ENCODE measurements at regions not wholly inside any gene's neighbourhood (a gene's known extent, or its start where the extent isn't known, plus 50 kb on each side); places are given as distances from the start of the nearest gene placed in this dataset.
"Not testable (repeated sequence)": the region's sequence is repeated elsewhere in the genome, so short reads cannot be mapped to it uniquely, and the experiment has no call there.

DNA sequence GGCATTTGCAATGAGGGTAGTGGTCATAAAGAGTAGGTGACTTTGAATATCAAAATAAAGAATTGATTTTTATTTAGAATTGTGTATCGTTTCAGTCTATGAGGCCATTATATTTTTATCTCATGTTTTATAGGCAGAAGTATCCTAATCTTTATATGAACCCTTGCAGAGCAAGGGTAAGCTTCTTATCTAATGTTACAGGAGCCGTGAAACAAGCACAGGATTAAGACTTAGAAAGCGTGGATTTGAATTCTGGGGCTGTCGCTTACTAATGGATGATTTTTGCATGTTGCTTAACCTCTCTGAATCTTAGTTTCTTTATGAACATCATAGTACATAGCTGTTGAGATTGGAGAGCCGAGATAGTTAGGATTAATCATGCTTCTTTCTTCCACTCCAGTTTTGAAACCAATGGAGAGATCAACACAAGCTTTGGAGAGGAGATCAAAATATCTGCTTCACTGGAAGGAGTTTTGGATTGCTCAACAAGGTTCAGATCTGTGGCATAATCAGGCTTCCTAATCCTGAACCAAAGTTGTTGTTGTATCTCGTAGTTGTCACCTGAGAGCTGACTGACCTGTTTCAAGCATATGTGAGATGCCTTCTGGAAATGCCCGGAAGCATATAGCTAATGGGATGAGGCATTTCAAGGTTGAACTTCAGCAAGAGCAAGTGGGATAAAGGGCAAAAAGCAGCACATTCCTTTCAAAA is 166.9 kb upstream of the GK2 start:
- no peak overlapping the region for H3K4me2 ChIP-seq (ENCODE audit: insufficient read depth, low read length)
- no peak overlapping the region for H3K4me3 ChIP-seq (ENCODE audit: low read depth in 1 of 2, low read length in 2 of 2)
- H2AFZ ChIP-seq (ENCODE audit: low read depth, low read length), result no peak overlapping the region
- H4K20me1 ChIP-seq (ENCODE audit: insufficient read depth, low read length), result no peaks in the 10 kb centered on the region
- no peak overlapping the region for H3K27ac ChIP-seq (ENCODE audit: low read length)
- no peaks in the 10 kb centered on the region for H3K9me3 ChIP-seq (ENCODE audit: insufficient read depth, low read length, severe bottlenecking)
- no peak overlapping the region for H3K9ac ChIP-seq (ENCODE audit: low read depth, low read length)
- H3K27me3 ChIP-seq (ENCODE audit: insufficient read depth, low read length, poor library complexity), result no peaks in the 10 kb centered on the region
- TF ChIP-seq, protein P1, sequence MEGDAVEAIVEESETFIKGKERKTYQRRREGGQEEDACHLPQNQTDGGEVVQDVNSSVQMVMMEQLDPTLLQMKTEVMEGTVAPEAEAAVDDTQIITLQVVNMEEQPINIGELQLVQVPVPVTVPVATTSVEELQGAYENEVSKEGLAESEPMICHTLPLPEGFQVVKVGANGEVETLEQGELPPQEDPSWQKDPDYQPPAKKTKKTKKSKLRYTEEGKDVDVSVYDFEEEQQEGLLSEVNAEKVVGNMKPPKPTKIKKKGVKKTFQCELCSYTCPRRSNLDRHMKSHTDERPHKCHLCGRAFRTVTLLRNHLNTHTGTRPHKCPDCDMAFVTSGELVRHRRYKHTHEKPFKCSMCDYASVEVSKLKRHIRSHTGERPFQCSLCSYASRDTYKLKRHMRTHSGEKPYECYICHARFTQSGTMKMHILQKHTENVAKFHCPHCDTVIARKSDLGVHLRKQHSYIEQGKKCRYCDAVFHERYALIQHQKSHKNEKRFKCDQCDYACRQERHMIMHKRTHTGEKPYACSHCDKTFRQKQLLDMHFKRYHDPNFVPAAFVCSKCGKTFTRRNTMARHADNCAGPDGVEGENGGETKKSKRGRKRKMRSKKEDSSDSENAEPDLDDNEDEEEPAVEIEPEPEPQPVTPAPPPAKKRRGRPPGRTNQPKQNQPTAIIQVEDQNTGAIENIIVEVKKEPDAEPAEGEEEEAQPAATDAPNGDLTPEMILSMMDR (IDR thresholded peaks at IDR 0.05; ENCODE audit: borderline replicate concordance, extremely low read depth, low read length, poor library complexity, severe bottlenecking), result no peak
- no peak for TF ChIP-seq EZH2 (IDR thresholded peaks at IDR 0.05; ENCODE audit: borderline replicate concordance, low read depth, low read length, severe bottlenecking)
- H3K36me3 ChIP-seq (ENCODE audit: insufficient read depth, low read length), result no peaks in the 10 kb centered on the region
- no peak for DNase-seq
- no peak for ATAC-seq (ENCODE audit: insufficient read depth, low read depth)
- no peaks in the 10 kb centered on the region for H3K79me2 ChIP-seq (ENCODE audit: insufficient read depth, low read length)
- H3K4me1 ChIP-seq (ENCODE audit: insufficient read depth, low read length), result no peaks in the 10 kb centered on the region

DNA sequence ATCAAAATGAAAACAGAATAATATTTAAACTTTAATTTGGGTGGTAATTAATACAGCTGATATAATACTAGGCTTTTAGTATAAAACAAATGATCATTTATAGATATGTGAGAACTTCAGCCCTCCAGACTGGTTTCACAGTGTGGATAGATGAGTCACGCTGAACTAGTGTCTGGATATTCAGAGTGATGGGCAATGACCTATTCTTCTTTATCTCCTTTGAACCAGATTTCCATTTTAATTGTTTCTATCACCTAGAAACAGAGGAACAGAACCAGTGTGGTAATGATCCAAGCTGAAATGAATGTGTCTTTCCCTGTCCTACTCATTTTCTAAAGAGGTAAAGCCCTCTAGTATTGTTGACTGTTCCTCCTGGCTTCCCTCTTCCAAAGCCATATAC is 155.2 kb upstream of the GK2 start:
- Histone ChIP-seq H3K9ac (ENCODE audit: low read depth, low read length) (no peak overlapping the region), H3K36me3 (ENCODE audit: insufficient read depth, low read length) (no peaks in the 10 kb centered on the region), H3K27ac (ENCODE audit: low read length) (no peak overlapping the region), H3K79me2 (ENCODE audit: insufficient read depth, low read length) (no peaks in the 10 kb centered on the region), H3K4me1 (ENCODE audit: insufficient read depth, low read length) (no peaks in the 10 kb centered on the region), H3K4me2 (ENCODE audit: insufficient read depth, low read length) (no peak overlapping the region), H3K9me3 (ENCODE audit: insufficient read depth, low read length, severe bottlenecking) (no peaks in the 10 kb centered on the region), H3K27me3 (ENCODE audit: insufficient read depth, low read length, poor library complexity) (no peaks in the 10 kb centered on the region), H3K4me3 (ENCODE audit: low read depth in 1 of 2, low read length in 2 of 2) (no peak overlapping the region), H4K20me1 (ENCODE audit: insufficient read depth, low read length) (no peaks in the 10 kb centered on the region), H2AFZ (ENCODE audit: low read depth, low read length) (no peak overlapping the region)
- TF ChIP-seq EZH2 (IDR thresholded peaks at IDR 0.05; ENCODE audit: borderline replicate concordance, low read depth, low read length, severe bottlenecking), result no peak
- TF ChIP-seq, protein P1 (IDR thresholded peaks at IDR 0.05; ENCODE audit: borderline replicate concordance, extremely low read depth, low read length, poor library complexity, severe bottlenecking), result no peak
- DNase-seq (no peak), ATAC-seq (ENCODE audit: insufficient read depth, low read depth) (no peak)

- no peaks in the 10 kb centered on the region for H3K4me1 ChIP-seq (ENCODE audit: insufficient read depth, low read length)
- H3K36me3 ChIP-seq (ENCODE audit: insufficient read depth, low read length), result no peaks in the 10 kb centered on the region
- no peak overlapping the region for H3K4me2 ChIP-seq (ENCODE audit: insufficient read depth, low read length)
- ATAC-seq (ENCODE audit: insufficient read depth, low read depth) (no peak), DNase-seq (no peak)
- TF ChIP-seq, protein P1 (IDR thresholded peaks at IDR 0.05; ENCODE audit: borderline replicate concordance, extremely low read depth, low read length, poor library complexity, severe bottlenecking), result no peak
- TF ChIP-seq EZH2 (IDR thresholded peaks at IDR 0.05; ENCODE audit: borderline replicate concordance, low read depth, low read length, severe bottlenecking), result no peak
- H3K27ac ChIP-seq (ENCODE audit: low read length), result no peak overlapping the region
- no peak overlapping the region for H3K9ac ChIP-seq (ENCODE audit: low read depth, low read length)
- no peaks in the 10 kb centered on the region for H3K79me2 ChIP-seq (ENCODE audit: insufficient read depth, low read length)
- H3K27me3 ChIP-seq (ENCODE audit: insufficient read depth, low read length, poor library complexity), result no peaks in the 10 kb centered on the region
- no peaks in the 10 kb centered on the region for H4K20me1 ChIP-seq (ENCODE audit: insufficient read depth, low read length)
- H3K4me3 ChIP-seq (ENCODE audit: low read depth in 1 of 2, low read length in 2 of 2), result no peak overlapping the region
- H2AFZ ChIP-seq (ENCODE audit: low read depth, low read length), result no peak overlapping the region
- H3K9me3 ChIP-seq (ENCODE audit: insufficient read depth, low read length, severe bottlenecking), result no peaks in the 10 kb centered on the region
These were observed 153.7 kb upstream of the GK2 start for GRCh38 chr4:79561751-79562150.

DNA sequence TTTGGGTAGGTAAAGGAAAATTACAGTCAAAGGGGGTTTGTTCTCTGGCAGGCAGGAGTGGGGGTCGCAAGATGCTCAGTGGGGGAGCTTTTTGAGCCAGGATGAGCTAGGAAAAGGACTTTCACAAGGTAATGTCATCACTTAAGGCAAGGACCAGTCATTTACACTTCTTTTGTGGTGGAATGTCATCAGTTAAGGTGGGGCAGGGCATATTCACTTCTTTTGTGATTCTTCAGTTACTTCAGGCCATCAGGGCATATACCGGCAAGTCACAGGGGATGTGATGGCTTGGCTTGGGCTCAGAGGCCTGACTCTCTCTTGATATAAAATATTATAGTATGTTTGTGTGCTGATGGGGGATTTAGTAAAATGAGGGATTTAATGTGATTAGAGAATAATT is 151.4 kb upstream of the GK2 start:
- H3K36me3 ChIP-seq (ENCODE audit: insufficient read depth, low read length); DNase-seq; H3K27ac ChIP-seq (ENCODE audit: low read length); H3K9me3 ChIP-seq (ENCODE audit: insufficient read depth, low read length, severe bottlenecking); H3K27me3 ChIP-seq (ENCODE audit: insufficient read depth, low read length, poor library complexity); H3K4me2 ChIP-seq (ENCODE audit: insufficient read depth, low read length); H4K20me1 ChIP-seq (ENCODE audit: insufficient read depth, low read length); H3K9ac ChIP-seq (ENCODE audit: low read depth, low read length); H3K79me2 ChIP-seq (ENCODE audit: insufficient read depth, low read length); H3K4me3 ChIP-seq (ENCODE audit: low read depth in 1 of 2, low read length in 2 of 2); ATAC-seq (ENCODE audit: insufficient read depth, low read depth); H3K4me1 ChIP-seq (ENCODE audit: insufficient read depth, low read length); H2AFZ ChIP-seq (ENCODE audit: low read depth, low read length): not testable (repeated sequence)
